ENCODE measurements at regions not wholly inside any gene's neighbourhood (a gene's known extent, or its start where the extent isn't known, plus 50 kb on each side); places are given as distances from the start of the nearest gene placed in this dataset.

GRCh38 chr15:60235951-60236710 lies 161.7 kb downstream of the ANXA2 start:
- no peak overlapping the region for H3K27ac ChIP-seq (ENCODE audit: low read length)
- DNase-seq, result no peak
- H3K4me1 ChIP-seq (ENCODE audit: insufficient read depth, low read length), result no peaks in the 10 kb centered on the region
- no TSS peak for BruUV-seq (replicated peaks)
- intact Hi-C loops (cut with micrococcal nuclease), result no loop called here
- CTCF ChIA-PET, result no interaction called here
- no peaks in the 10 kb centered on the region for H3K9me3 ChIP-seq (ENCODE audit: low read length)
- no peaks in the 10 kb centered on the region for H3F3A ChIP-seq (ENCODE audit: low read length, unreplicated experiment)
- no peak overlapping the region for H3K4me2 ChIP-seq (ENCODE audit: low read length)
- H3K9ac ChIP-seq (ENCODE audit: low read length), result no peak overlapping the region
- no peaks in the 10 kb centered on the region for H3K9me2 ChIP-seq (replicated peaks; ENCODE audit: low read length)
- H3K27me3 ChIP-seq (ENCODE audit: low read length), result peaks cover 47% of the 10 kb centered on the region
- H3K4me3 ChIP-seq (ENCODE audit: low read length), result no peak overlapping the region
- H4K20me1 ChIP-seq (ENCODE audit: low read length), result no peaks in the 10 kb centered on the region
- POLR2A ChIA-PET (ENCODE audit: unreplicated experiment), result no interaction called here
- H2AFZ ChIP-seq (ENCODE audit: low read length), result no peak overlapping the region
- H3K79me2 ChIP-seq (ENCODE audit: low read length), result no peaks in the 10 kb centered on the region
- no peak for ATAC-seq
- H3K36me3 ChIP-seq (ENCODE audit: low read depth, low read length), result no peaks in the 10 kb centered on the region
- no peak for TF ChIP-seq EZH2 (IDR thresholded peaks at IDR 0.05; ENCODE audit: low read length, unreplicated experiment)
- TF ChIP-seq CTCF (conservative IDR thresholded peaks at IDR 0.05; ENCODE audit: low read depth, low read length), result no peak
- TF ChIP-seq EZH2phosphoT487 (IDR thresholded peaks at IDR 0.05; ENCODE audit: borderline replicate concordance, low read length), result no peak

- no TSS peak for BruUV-seq (replicated peaks)
- Histone ChIP-seq H3K4me1 (ENCODE audit: insufficient read depth, low read length) (no peaks in the 10 kb centered on the region), H2AFZ (ENCODE audit: low read length) (no peak overlapping the region), H3K9me2 (replicated peaks; ENCODE audit: low read length) (no peaks in the 10 kb centered on the region), H3F3A (ENCODE audit: low read length, unreplicated experiment) (no peaks in the 10 kb centered on the region), H4K20me1 (ENCODE audit: low read length) (no peaks in the 10 kb centered on the region), H3K27ac (ENCODE audit: low read length) (no peak overlapping the region), H3K27me3 (ENCODE audit: low read length) (peaks cover 34% of the 10 kb centered on the region), H3K36me3 (ENCODE audit: low read depth, low read length) (no peaks in the 10 kb centered on the region), H3K4me3 (ENCODE audit: low read length) (no peak overlapping the region), H3K9me3 (ENCODE audit: low read length) (no peaks in the 10 kb centered on the region), H3K4me2 (ENCODE audit: low read length) (no peak overlapping the region), H3K79me2 (ENCODE audit: low read length) (no peaks in the 10 kb centered on the region), H3K9ac (ENCODE audit: low read length) (no peak overlapping the region)
- ChIA-PET POLR2A (ENCODE audit: unreplicated experiment) (no interaction called here), CTCF (no interaction called here)
- no peak for TF ChIP-seq EZH2phosphoT487 (IDR thresholded peaks at IDR 0.05; ENCODE audit: borderline replicate concordance, low read length)
- DNase-seq (no peak), ATAC-seq (no peak)
- intact Hi-C loops (cut with micrococcal nuclease), result no loop called here
Measured at GRCh38 chr15:60237446-60237845, 160.3 kb downstream of the ANXA2 start.

- Histone ChIP-seq H3F3A (ENCODE audit: low read length, unreplicated experiment) (no peaks in the 10 kb centered on the region), H3K4me1 (ENCODE audit: insufficient read depth, low read length) (no peaks in the 10 kb centered on the region), H2AFZ (ENCODE audit: low read length) (no peak overlapping the region), H3K79me2 (ENCODE audit: low read length) (no peaks in the 10 kb centered on the region), H3K27ac (ENCODE audit: low read length) (no peak overlapping the region), H3K36me3 (ENCODE audit: low read depth, low read length) (no peaks in the 10 kb centered on the region), H3K9me2 (replicated peaks; ENCODE audit: low read length) (no peaks in the 10 kb centered on the region), H3K4me2 (ENCODE audit: low read length) (no peak overlapping the region), H3K9ac (ENCODE audit: low read length) (no peak overlapping the region), H4K20me1 (ENCODE audit: low read length) (no peaks in the 10 kb centered on the region), H3K9me3 (ENCODE audit: low read length) (no peaks in the 10 kb centered on the region), H3K4me3 (ENCODE audit: low read length) (no peak overlapping the region), H3K27me3 (ENCODE audit: low read length) (peaks cover 31% of the 10 kb centered on the region; the same call in 1 of the 2 replicates)
- no peak for ATAC-seq
- no TSS peak for BruUV-seq (replicated peaks)
- DNase-seq, result no peak
- TF ChIP-seq EZH2phosphoT487 (IDR thresholded peaks at IDR 0.05; ENCODE audit: borderline replicate concordance, low read length), result no peak
- no peak for TF ChIP-seq CTCF (conservative IDR thresholded peaks at IDR 0.05; ENCODE audit: low read depth, low read length)
- TF ChIP-seq EZH2 (IDR thresholded peaks at IDR 0.05; ENCODE audit: low read length, unreplicated experiment), result no peak
- intact Hi-C loops (cut with micrococcal nuclease), result no loop called here
- CTCF ChIA-PET, result no interaction called here
- POLR2A ChIA-PET (ENCODE audit: unreplicated experiment), result no interaction called here
Measured at GRCh38 chr15:60243769-60244168, 154.0 kb downstream of the ANXA2 start.

All from PC-3 (cell line).